Gastrocnemius medialis (tissue), 4 donors: ENCODE measurements at regions not wholly inside any gene's neighbourhood (a gene's known extent, or its start where the extent isn't known, plus 50 kb on each side); places are given as distances from the start of the nearest gene placed in this dataset.

Experiments used
- CTCF ChIP-seq, 5 experiments: fragments of 450-650 bp in 3 of 5; fragments of 200-600 bp in 2 of 5; sonication (generic) in 2 of 5; IDR thresholded peaks in 4 of 5; conservative IDR thresholded peaks in 1 of 5; 1 replicate in 4 of 5; 2 replicates in 1 of 5; pipeline ENCODE4 v1.5.1; 2016 to 2019; ENCODE audit warnings: antibody characterized with exemption in 5 of 5, mild to moderate bottlenecking in 3 of 5, moderate library complexity in 3 of 5
- POLR2A ChIP-seq, 2 donors: fragments of 450-650 bp; IDR thresholded peaks; one replicate each; pipeline ENCODE4 v1.6.1; 2017; ENCODE audit warnings: antibody characterized with exemption in 2 of 2, mild to moderate bottlenecking in 2 of 2, moderate library complexity in 2 of 2

- no peak for TF ChIP-seq POLR2A (IDR thresholded peaks at IDR 0.05)
- TF ChIP-seq CTCF (IDR thresholded peaks at IDR 0.05 in 4 of 5, conservative IDR thresholded peaks at IDR 0.05 in 1 of 5): no peak
Observed at GRCh38 chr2:183232161-183232865, 108.1 kb downstream of the NUP35 start.
